ENCODE measurements at regions not wholly inside any gene's neighbourhood (a gene's known extent, or its start where the extent isn't known, plus 50 kb on each side); places are given as distances from the start of the nearest gene placed in this dataset.
"Not testable (repeated sequence)": the region's sequence is repeated elsewhere in the genome, so short reads cannot be mapped to it uniquely, and the experiment has no call there.

GRCh38 chr12:47493801-47494200 is 212.0 kb downstream of the RPAP3 start:
- Mint-ChIP-seq H3K27ac (no peak overlapping the region), H3K27me3 (ENCODE audit: low read depth in 3 of 3) (peaks cover 2 to 12% (median 3%) of the 10 kb centered on the region in 3 donors), H3K9me3 (peaks cover 0 to 6% (median 0%) of the 10 kb centered on the region in 6 donors), H3K4me1 (no peaks in the 10 kb centered on the region), H3K4me3 (no peak overlapping the region), H3K36me3 (no peaks in the 10 kb centered on the region)
- DNase-seq = no peak

DNA sequence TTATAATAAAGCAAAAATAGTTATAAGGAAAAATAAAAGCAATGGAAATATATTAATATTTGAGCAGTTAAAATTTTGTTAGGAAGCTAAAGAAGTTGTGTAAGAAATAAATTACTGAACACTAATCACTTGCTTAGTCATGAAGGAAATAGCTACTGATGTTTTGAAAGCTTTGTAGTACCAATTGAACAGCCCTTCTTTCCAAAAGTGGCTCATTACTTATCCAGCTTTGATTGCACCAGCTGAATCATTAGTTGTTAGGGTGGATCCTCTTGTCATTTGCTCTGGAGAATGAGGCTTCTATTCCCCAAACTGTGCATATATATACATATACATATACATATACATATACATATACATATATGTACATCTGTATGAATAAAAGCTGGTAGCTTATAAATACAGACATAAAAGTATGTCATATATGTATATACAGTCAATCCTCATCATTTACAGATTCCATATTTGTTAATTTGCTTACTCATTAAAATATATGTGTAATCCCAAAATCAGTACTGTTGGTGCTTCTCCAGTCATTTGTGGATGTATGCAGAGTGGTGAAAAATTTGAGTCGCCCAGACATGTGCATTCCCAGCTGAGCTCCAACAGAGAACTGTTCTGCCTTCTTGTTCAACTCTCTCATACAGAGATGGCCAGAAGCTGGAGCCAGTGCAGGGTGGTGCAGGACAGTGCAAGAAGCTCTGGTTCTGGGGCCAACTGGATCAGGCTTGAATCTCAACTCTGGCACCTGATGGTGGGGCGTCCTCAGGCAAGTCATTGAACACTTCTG is 214.1 kb downstream of the RPAP3 start:
- H3K4me1 Mint-ChIP-seq = no peaks in the 10 kb centered on the region
- H3K27ac Mint-ChIP-seq = no peak overlapping the region
- peaks cover 0 to 14% (median 3%) of the 10 kb centered on the region in 3 donors for H3K27me3 Mint-ChIP-seq (ENCODE audit: low read depth in 3 of 3)
- no peaks in the 10 kb centered on the region for H3K36me3 Mint-ChIP-seq
- no peaks in the 10 kb centered on the region for H3K9me3 Mint-ChIP-seq
- no peak overlapping the region for H3K4me3 Mint-ChIP-seq
- no peak for DNase-seq

- no peak overlapping the region for H3K4me3 Mint-ChIP-seq
- peaks cover 6 to 21% (median 8%) of the 10 kb centered on the region in 3 donors for H3K27me3 Mint-ChIP-seq (ENCODE audit: low read depth in 3 of 3)
- no peaks in the 10 kb centered on the region for H3K4me1 Mint-ChIP-seq
- no peak for DNase-seq
- no peak overlapping the region for H3K27ac Mint-ChIP-seq
- peaks cover 0 to 1% (median 0%) of the 10 kb centered on the region in 6 donors for H3K9me3 Mint-ChIP-seq
- H3K36me3 Mint-ChIP-seq = no peaks in the 10 kb centered on the region
Observed at GRCh38 chr12:47488888-47489287, 216.9 kb downstream of the RPAP3 start.

- peaks cover 9 to 19% (median 12%) of the 10 kb centered on the region in 6 donors for H3K9me3 Mint-ChIP-seq
- no peak overlapping the region for H3K27ac Mint-ChIP-seq
- H3K36me3 Mint-ChIP-seq = peaks cover 1 to 2% (median 1%) of the 10 kb centered on the region in 3 donors
- H3K4me3 Mint-ChIP-seq = no peak overlapping the region
- H3K4me1 Mint-ChIP-seq = no peaks in the 10 kb centered on the region
- peaks cover 12 to 15% (median 14%) of the 10 kb centered on the region in 3 donors for H3K27me3 Mint-ChIP-seq (ENCODE audit: low read depth in 3 of 3)
- DNase-seq = no peak
Observed at GRCh38 chr12:47481041-47481440, 224.8 kb downstream of the RPAP3 start.

DNA sequence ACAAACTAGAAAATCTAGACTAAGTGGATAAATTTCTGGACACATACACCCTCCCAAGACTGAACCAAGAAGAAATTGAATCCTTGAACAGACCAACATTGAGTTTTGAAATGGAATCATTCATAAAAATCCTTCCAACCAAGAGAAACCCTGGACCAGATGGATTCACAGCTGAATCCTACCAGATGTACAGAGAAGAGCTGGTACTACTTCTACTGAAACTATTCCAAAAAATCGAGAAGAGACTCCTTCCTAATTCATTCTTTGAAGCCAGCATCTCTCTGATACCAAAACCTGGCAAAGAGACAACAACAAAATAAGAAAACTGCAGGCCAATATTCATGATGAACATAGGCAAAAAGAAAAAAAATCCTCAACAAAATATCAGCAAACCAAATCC is 227.4 kb downstream of the RPAP3 start:
- peaks cover 6 to 9% (median 7%) of the 10 kb centered on the region in 3 donors for H3K27me3 Mint-ChIP-seq (ENCODE audit: low read depth in 3 of 3)
- no peak overlapping the region for H3K4me3 Mint-ChIP-seq
- peaks cover 6 to 10% (median 6%) of the 10 kb centered on the region in 3 donors for H3K36me3 Mint-ChIP-seq
- no peaks in the 10 kb centered on the region for H3K4me1 Mint-ChIP-seq
- H3K27ac Mint-ChIP-seq = no peak overlapping the region
- peaks cover 10 to 36% (median 22%) of the 10 kb centered on the region in 6 donors for H3K9me3 Mint-ChIP-seq
- no peak for DNase-seq

GRCh38 chr12:47473091-47473490 is 232.7 kb downstream of the RPAP3 start:
- DNase-seq = no peak
- H3K4me3 Mint-ChIP-seq = no peak overlapping the region
- H3K27me3 Mint-ChIP-seq (ENCODE audit: low read depth in 3 of 3) = peaks cover 4 to 8% (median 5%) of the 10 kb centered on the region in 3 donors
- no peak overlapping the region for H3K27ac Mint-ChIP-seq
- no peaks in the 10 kb centered on the region for H3K4me1 Mint-ChIP-seq
- peaks cover 6 to 10% (median 10%) of the 10 kb centered on the region in 3 donors for H3K36me3 Mint-ChIP-seq
- peaks cover 10 to 36% (median 21%) of the 10 kb centered on the region in 6 donors for H3K9me3 Mint-ChIP-seq

DNA sequence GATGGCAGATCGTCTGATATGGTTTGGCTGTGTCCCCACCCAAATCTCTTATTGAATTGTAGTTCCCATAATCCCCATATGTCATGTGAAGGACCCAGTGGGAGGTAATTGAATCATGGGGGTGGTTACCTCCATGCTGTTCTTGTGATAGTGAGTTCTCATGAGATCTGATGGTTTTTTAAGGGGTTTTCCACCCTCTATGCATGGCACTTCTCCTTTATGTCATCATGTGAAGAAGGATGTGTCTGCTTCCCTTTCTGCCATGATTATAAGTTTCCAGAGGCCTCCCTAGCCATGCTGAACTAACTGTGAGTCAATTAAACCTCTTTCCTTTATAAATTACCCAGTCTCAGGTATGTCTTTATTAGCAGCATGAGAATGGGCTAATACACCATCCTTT is 235.5 kb downstream of the RPAP3 start:
- DNase-seq; H3K4me3 Mint-ChIP-seq; H3K4me1 Mint-ChIP-seq; H3K27me3 Mint-ChIP-seq (ENCODE audit: low read depth in 3 of 3); H3K36me3 Mint-ChIP-seq; H3K27ac Mint-ChIP-seq: not testable (repeated sequence)
- H3K9me3 Mint-ChIP-seq = peaks cover 0 to 18% (median 6%) of the 10 kb centered on the region in 6 donors

DNA sequence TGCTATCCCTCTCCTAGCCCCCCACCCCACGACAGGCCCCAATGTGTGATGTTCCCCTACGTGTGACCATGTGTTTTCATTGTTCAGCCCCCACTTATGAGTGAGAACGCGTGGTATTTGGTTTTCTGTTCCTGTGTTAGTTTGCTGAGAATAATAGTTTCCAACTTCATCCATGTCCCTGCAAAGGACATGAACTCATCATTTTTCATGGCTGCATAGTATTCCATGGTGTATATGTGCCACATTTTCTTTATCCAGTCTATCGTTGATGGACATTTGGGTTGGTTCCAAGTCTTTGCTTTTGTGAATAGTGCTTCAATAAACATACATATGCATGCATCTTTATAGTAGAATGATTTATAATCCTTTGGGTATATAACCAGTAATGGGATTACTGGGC is 241.9 kb downstream of the RPAP3 start:
- not testable (repeated sequence) for H3K4me3 Mint-ChIP-seq, H3K4me1 Mint-ChIP-seq, DNase-seq, H3K27ac Mint-ChIP-seq, H3K36me3 Mint-ChIP-seq
- Mint-ChIP-seq H3K27me3 (ENCODE audit: low read depth in 3 of 3) (peaks cover 6 to 16% (median 8%) of the 10 kb centered on the region in 3 donors), H3K9me3 (peaks cover 0 to 13% (median 5%) of the 10 kb centered on the region in 6 donors)

- Mint-ChIP-seq H3K9me3 (peaks cover 0 to 8% (median 2%) of the 10 kb centered on the region in 6 donors), H3K36me3 (no peaks in the 10 kb centered on the region), H3K27ac (no peak overlapping the region), H3K4me1 (no peaks in the 10 kb centered on the region), H3K27me3 (ENCODE audit: low read depth in 3 of 3) (peaks cover 4 to 21% (median 10%) of the 10 kb centered on the region in 3 donors), H3K4me3 (no peak overlapping the region)
- DNase-seq = no peak
Observed at GRCh38 chr12:47458279-47458678, 247.6 kb downstream of the RPAP3 start.

GRCh38 chr12:47449797-47450196 is 256.0 kb downstream of the RPAP3 start:
- peaks cover 0 to 5% (median under 1%) of the 10 kb centered on the region in 6 donors for H3K9me3 Mint-ChIP-seq
- peaks cover 0 to under 1% (median 0%) of the 10 kb centered on the region in 3 donors for H3K36me3 Mint-ChIP-seq
- H3K27me3 Mint-ChIP-seq (ENCODE audit: low read depth in 3 of 3) = peaks cover 0 to 10% (median 0%) of the 10 kb centered on the region in 3 donors
- no peak for DNase-seq
- H3K4me3 Mint-ChIP-seq = no peak overlapping the region
- no peaks in the 10 kb centered on the region for H3K4me1 Mint-ChIP-seq
- no peak overlapping the region for H3K27ac Mint-ChIP-seq

- H3K36me3 Mint-ChIP-seq = peaks cover 13% of the 10 kb centered on the region in 3 donors
- H3K4me1 Mint-ChIP-seq = no peaks in the 10 kb centered on the region
- no peak overlapping the region for H3K27ac Mint-ChIP-seq
- no peak for DNase-seq
- H3K9me3 Mint-ChIP-seq = peaks cover 26 to 44% (median 30%) of the 10 kb centered on the region in 6 donors
- peaks cover 0 to 2% (median 1%) of the 10 kb centered on the region in 3 donors for H3K27me3 Mint-ChIP-seq (ENCODE audit: low read depth in 3 of 3)
- no peak overlapping the region for H3K4me3 Mint-ChIP-seq
Observed at GRCh38 chr12:47442310-47442709, 263.5 kb downstream of the RPAP3 start.

- no peak for DNase-seq
- Mint-ChIP-seq H3K36me3 (peaks cover 13% of the 10 kb centered on the region in 3 donors), H3K27me3 (ENCODE audit: low read depth in 3 of 3) (peaks cover 0 to 2% (median 1%) of the 10 kb centered on the region in 3 donors), H3K9me3 (peaks cover 26 to 44% (median 31%) of the 10 kb centered on the region in 6 donors), H3K4me3 (no peak overlapping the region), H3K27ac (no peak overlapping the region), H3K4me1 (no peaks in the 10 kb centered on the region)
Observed at GRCh38 chr12:47441490-47441889, 264.3 kb downstream of the RPAP3 start.

DNA sequence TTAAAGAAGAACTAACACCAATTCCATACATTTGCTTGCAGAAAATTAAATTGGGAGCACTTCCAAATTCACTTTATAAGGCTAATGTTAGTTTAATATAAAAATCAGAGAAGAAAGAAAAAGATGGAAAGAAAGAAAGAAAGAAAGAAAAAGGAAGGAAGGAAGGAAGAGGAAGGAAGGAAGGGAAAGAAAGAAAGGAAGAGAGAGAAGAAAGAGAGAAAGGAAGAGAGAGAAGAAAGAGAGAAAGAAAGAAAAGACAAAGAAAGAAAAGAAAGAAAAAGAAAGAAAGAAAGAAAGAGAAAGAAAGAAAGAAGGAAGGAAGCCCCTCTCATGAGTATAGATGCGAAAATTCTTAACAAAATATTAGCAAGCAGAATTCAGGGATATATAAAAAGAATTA is 267.7 kb downstream of the RPAP3 start:
- Mint-ChIP-seq H3K9me3 (peaks cover 12 to 25% (median 16%) of the 10 kb centered on the region in 6 donors), H3K27ac (no peak overlapping the region), H3K27me3 (ENCODE audit: low read depth in 3 of 3) (peaks cover 0 to 12% (median 5%) of the 10 kb centered on the region in 3 donors), H3K4me3 (no peak overlapping the region), H3K36me3 (peaks cover 4 to 12% (median 6%) of the 10 kb centered on the region in 3 donors), H3K4me1 (no peaks in the 10 kb centered on the region)
- DNase-seq = no peak

GRCh38 chr12:47437570-47437969 is 268.3 kb downstream of the RPAP3 start:
- H3K4me3 Mint-ChIP-seq = no peak overlapping the region
- peaks cover 6 to 21% (median 10%) of the 10 kb centered on the region in 6 donors for H3K9me3 Mint-ChIP-seq
- DNase-seq = no peak
- peaks cover 0 to 12% (median 4%) of the 10 kb centered on the region in 3 donors for H3K27me3 Mint-ChIP-seq (ENCODE audit: low read depth in 3 of 3)
- H3K27ac Mint-ChIP-seq = no peak overlapping the region
- peaks cover under 1 to 8% (median 4%) of the 10 kb centered on the region in 3 donors for H3K36me3 Mint-ChIP-seq
- H3K4me1 Mint-ChIP-seq = no peaks in the 10 kb centered on the region
